ENCODE measurements at regions not wholly inside any gene's neighbourhood (a gene's known extent, or its start where the extent isn't known, plus 50 kb on each side); places are given as distances from the start of the nearest gene placed in this dataset.

DNA sequence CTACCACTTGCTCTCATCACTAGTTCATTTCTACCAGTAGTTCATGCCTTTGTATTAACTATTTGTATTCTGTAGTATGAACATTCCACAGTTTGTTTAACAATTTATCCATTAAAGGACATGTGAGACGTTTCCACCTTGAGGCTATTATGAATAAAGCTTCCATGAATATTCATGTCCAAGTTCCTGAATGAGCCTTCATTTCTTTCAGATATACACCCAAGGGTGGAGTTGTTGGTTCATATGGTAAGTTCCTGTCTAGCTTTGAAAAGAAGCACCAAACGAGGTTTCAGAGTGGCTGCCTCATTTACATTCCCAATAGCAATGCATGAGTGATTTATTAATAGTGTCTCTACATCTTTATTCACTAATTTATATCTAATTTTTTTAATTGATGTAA lies 407.8 kb upstream of the C16orf82 start:
- DNase-seq (ENCODE audit: low read depth): no peak

DNA sequence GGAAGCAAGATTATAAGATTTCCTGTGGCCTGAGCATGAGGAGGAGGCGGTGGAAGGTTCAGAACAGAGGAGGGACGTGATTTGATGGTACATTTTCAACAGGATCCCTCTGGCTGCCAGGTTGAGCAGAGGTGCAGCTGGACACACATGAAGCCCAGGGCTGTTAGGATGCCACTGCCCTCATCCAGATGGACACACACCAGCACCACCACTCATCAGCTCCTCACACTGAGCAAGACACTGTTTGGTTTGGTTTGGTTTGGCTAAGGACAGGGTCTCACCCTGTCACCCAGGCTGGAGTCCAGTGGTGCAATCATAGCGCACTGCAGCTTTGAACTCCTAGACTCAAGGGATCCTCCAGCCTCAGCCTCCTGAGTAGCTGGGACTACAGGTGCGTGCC lies 402.6 kb upstream of the C16orf82 start:
- no peak for DNase-seq (ENCODE audit: low read depth)

DNA sequence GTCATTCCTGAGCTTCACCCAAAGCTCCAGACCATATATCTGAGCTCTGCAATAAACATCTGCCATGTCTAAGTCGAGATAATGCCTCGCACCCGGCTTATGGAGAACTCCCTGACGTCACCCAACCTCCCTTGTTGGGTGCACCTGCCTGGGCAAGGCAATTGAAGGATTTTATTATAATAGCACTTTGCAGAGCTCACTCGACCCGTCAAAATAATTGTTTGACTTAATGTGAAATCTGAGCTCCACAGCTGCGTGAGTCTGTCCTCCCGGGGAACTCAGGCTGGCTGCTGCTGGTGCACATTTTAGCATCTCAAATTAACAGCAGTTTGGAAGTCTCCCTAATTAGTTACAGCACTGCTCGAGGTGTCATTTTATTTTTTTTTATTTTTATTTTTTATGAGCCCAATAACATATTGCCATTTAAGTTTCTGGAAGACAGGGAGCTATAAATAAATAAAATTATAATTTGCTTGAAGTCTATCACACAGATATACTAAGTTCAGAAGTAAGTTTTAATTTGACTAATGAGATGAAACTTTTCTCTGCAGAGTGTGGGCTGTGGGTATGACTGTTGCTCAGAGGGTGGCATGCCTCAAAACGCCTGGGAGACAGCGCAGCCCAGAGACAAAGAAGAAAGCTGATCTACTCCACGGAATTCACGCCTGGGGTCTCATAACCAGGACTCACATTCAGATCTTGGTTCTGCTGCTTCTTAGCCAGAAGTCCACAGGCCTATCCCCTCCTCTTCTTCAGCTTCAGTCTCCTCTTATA lies 401.4 kb upstream of the C16orf82 start:
- DNase-seq (ENCODE audit: low read depth): no peak

DNA sequence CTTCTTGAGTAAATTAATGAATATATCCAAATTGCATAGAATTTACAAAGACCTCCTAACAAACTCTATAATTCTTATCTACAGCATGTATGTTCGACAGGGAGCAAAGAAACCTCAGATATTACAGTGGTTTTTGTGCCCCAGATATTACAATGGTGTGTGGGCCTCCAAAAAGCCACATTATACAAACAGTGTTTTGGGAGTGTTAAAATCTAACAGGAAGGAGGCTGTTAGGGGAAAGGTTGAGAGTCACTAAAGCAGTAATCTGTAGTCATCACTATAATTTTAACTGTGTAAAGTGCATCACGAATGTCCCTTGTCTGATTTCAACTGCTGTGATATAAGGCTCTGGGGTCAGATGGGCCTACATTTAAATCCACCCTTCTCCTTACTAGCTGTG lies 400.2 kb upstream of the C16orf82 start:
- no peak for DNase-seq (ENCODE audit: low read depth)

DNA sequence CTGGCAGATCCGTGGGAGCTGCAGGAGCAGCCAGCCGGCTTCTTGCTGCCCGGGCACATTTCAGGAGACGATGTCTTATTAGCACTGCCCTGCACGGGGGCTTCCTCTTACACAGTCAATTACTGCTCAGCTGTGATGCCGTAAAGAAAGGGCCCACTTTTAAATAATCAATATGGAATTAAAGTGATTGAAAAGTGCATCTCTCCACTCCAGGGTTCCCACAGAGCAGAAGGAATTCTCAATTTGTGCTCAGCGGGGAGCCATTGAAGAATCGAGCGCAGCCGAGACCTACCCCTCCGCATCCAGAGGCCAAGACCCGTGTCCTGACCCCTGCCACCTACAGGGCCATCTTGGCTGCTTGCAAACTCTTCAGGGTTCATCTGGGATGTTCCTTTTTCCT lies 399.4 kb upstream of the C16orf82 start:
- DNase-seq (ENCODE audit: low read depth): no peak

DNA sequence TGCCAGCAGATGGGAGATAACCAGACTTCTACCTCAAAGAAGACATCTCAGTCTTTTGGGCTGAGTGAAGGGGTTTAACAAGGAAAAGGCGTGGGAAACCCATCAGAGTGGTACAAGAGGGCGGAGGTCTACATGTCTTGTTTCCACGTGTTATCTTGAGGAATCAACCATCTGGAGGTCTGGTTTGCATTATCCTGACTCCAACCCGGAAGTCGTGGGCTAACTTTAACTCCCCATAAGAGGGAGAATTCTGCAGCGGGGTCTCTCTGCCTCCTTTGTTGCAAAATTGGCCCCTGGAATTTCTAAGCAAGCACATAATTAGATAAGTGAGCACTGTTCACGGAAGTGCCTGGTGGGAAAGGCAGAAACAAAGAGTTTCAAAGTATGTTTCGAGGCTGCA lies 398.7 kb upstream of the C16orf82 start:
- DNase-seq (ENCODE audit: low read depth): no peak

DNA sequence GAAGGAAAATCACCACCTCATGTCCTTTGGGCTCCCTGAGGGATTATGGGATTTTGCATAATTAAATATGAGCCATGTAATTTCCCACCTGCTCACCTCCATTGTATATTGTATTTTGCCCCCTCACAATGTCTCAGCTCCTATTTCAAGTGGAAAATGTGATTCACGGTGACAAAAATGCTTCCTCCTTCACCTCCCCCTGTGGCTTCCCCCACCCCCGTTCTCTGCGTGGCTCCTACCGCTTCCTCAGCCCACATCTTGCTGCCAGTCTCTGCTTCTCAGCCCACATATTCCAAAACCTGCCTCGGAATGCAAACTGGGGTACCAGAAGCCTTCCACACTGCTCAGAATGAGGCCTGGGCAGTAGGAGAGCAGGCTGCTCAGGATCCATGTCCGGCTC lies 394.5 kb upstream of the C16orf82 start:
- DNase-seq (ENCODE audit: low read depth): no peak

DNA sequence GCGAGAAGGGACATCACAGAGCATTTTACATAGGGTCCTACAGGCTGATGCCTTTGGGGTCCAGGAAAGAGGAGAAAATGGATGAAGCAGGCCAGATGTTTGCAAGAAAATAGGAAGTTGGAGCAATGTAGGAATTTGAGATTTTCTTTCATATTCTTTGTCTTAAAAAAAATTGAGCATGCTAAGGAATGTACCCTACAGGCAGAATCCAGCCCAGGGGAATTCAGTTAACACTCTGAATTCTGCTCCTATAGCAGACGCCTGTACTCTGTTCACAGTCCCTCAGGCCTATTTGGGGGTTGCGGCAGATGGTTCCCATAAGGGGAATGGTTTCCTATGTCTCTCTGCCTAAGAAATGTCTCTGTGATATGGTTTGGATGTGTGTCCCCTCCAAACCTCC lies 393.7 kb upstream of the C16orf82 start:
- no peak for DNase-seq (ENCODE audit: low read depth)

DNA sequence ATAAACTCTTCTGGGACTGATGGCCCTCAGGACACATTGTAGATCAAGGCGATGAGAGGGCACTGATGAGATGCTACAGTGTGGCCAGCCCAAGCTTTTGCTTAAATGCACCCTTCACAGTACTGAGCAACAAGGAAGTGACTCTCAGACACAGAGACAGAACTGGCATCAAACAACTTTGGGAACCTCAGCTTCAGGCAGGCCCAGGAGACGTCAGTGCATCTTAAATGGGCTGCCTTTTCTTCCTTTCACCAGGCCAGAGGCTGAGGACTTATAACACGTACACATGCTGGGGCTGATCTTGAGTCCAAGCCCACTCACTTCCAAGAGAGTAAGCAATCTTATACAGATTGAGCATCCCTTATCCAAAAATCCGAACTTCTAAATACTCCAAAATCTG lies 386.1 kb upstream of the C16orf82 start:
- no peak for DNase-seq (ENCODE audit: low read depth)

DNA sequence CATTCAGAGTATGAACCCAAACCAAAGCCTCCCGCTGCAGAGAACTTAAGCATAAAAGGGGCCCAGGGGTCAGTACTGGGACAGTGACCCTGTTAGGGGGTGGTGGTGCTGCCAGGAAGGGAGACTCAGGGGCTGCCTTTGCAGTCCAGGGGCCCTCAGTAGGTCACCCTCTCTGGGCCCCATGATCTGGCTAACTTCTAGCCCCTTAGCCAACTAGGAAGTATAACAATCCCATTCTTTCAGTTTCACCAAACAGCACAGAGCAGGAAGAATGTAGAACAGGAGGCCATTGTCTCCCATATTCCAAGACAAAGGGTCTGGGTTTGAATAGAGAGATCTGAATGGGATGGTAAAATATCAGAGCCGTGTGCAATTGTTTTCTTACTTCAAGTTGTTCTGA lies 378.6 kb upstream of the C16orf82 start:
- no peak for DNase-seq (ENCODE audit: low read depth)

DNA sequence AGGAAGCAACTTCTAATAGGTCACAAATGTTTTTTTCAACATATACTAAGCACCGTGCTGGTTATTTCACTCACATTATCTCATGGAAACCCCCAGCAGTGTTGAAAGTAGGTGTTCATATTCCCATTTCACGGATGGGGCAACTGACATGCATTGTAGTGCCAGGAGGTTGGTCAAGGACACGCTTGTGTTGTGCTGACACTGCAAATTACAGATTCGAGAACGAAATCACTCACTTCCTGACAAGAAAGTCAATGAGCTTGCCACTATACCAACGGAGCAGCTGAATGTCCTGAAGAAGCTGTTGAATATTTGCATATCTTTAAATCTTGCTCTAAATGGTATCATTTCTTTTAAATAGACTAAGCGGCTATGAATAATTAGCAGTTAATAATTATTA lies 378.0 kb upstream of the C16orf82 start:
- DNase-seq (ENCODE audit: low read depth): no peak

DNA sequence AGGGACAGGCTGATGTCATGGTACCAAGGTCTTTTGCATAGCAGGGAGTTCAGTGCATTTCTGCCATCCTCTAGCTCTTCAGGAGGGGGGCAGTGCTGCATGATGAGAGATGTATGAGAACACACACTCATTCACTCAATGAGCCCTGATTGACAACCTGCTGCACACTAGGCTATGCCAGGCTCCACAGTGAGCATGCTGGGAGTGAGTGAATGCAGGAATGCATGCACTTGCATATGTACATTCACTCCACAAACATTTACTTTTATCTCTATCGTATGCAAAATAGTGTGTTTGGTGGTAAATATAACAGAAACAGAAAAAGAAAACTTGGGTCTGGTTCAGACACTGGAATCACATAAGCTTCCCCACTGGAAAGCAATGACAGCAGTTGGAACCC lies 374.1 kb upstream of the C16orf82 start:
- no peak for DNase-seq (ENCODE audit: low read depth)

DNA sequence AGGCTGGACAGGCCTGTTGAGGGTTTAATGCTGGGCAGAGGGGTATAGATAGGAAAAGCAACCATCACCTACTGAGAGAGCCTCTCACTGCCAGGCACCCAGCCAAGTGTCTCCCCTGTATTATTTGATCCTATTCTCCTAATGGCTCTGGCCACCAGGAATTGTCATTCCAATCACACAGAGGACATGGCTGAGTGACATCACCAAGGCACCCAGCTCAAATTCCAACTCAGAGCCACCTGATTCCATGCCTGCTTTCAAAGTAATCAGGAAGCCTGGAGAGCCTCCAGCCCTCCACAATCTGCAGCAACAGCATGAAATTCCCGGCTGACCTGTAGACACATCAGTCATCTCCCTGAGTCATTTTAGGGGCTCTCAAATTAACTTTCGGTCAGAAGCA lies 368.9 kb upstream of the C16orf82 start:
- DNase-seq (ENCODE audit: low read depth): no peak

DNA sequence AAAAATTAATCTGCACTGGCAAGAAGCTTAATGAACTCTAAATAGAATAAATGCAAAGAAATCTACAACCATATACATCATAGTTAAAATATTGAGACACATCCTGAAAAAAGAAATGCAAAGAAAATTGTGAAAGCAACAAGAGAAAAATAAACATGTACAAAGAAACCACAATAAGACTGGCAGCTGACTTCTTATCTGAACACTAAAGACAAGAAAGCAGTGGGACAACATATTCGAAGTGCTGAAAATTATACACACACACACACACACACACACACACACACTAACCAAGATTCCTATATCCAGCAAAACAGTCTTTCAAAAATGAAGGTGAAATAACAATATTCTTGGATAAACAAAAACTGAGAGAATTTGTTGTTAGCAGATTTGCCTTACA lies 366.5 kb upstream of the C16orf82 start:
- no peak for DNase-seq (ENCODE audit: low read depth)

DNA sequence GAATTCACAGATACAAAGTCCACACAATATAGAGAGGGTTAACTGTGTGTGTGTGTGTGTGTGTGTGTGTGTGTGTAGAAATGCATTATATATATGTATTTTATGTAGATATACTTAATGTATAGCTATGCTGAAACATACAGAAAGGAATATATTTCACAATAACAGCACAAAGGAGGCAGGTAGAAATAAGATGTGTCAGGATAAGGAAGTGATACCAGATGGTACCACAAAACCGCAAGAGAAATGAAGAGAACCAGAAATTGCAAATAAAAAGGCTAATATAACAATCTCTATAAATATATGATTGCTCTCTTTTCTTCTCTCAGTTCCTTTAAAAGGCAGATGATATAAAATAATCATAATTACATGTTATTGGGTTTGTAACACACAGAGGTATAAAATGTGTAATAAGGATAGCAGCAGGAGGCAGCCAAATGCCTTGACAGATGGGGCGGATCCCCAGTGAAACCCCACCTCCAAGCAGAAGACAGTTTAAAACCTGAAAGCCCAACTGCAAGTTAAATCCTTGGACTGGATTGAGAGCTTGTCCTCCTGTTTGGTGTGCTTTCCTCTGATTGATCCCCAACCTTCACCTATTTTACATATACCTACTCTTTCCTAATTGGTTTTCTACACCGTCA lies 365.4 kb upstream of the C16orf82 start:
- no peak for DNase-seq (ENCODE audit: low read depth)

DNA sequence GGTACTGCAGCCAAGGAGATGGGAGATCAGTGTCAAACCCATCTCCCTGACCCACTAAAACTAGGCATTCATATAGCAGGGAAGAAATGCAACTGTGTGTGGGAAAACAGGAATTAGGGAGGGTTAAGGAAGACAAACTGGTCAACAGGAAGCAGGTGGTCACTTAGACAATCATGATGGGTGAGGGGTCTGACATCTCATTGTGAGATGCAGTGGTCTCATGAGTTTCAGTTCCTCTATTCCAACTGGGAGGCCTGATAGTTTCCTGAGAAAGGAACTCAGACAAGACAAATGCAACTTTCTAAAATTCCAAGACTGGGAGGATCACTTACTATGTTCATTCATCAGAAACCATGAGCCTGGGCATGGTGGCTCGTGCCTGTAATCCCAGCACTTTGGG lies 361.4 kb upstream of the C16orf82 start:
- no peak for DNase-seq (ENCODE audit: low read depth)

DNA sequence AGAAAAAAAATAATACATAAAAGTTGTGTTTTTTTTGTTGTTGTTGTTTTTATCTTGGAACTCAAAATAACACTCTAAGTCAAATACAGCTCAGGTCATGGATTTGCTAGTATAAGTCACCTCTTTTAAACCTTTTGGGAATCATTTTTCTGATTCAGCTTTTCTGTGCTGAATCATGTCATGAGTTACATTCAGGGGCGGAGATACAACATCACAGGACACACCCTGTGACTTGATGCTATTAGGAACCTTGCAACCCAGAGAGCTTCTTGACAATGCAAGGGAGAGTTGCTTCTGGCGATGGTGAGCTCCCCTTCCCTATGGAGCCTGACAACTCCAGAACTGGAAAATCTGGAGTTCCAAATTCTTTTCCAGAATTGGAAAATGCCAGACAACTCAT lies 358.3 kb upstream of the C16orf82 start:
- no peak for DNase-seq (ENCODE audit: low read depth)

DNA sequence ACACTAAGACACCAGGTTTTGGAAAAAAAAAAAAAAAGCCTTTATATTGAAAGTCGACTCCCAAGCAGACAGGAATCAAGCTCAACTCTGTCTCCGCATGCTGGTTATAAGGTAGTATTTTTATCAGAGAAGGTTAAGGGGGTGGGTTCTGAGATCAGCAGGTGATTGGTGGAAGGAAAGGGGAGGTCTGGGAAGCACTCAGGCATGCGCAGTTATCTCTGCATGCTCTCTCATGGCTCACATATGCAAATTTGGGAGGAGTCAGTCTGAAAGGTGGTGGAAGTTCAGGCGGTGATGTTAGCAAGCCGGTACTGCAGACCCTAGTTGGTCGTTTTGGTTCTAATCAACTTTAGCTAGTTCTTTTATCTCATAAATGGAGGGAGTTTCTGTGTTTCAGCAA lies 357.6 kb upstream of the C16orf82 start:
- DNase-seq (ENCODE audit: low read depth): no peak

DNA sequence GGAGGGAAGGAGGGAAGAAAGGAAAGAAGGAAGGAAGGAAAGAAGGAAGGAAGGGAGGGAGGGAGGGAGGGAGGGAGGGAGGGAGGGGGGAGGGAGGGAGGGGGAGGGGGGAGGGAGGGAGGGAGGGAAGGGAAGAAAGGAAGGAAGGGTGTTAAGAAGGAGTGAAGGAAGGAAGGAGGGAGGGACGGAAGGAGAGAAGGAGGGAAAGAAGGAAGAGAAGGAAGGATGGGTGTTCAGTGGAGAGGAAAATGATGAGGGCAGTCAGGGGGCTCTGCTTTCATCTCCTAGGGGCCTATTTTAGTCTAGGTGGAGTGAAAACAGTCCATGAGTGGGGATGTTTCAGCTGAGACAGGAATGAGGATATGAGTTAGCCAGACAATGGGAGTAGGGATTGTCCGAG lies 357.0 kb upstream of the C16orf82 start:
- DNase-seq (ENCODE audit: low read depth): no peak

DNA sequence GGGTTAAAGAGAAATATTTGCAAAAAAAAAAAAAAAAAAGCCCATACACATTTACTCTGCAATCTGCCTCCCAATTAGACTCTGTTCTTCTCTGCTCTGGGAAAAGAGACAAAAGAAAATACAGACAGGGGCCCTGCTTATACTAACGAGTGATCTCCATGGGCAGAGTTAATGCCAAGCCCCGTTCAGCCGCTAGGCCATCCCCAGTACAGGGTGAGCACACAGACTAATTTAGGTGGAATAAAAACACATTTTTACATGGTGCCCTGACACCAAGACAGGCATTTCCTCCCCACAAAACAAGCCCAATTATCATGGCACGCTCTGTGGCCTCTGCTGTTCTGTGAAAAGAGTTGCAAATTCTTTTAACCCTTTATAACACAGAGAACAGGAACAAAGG lies 356.3 kb upstream of the C16orf82 start:
- DNase-seq (ENCODE audit: low read depth): no peak

DNA sequence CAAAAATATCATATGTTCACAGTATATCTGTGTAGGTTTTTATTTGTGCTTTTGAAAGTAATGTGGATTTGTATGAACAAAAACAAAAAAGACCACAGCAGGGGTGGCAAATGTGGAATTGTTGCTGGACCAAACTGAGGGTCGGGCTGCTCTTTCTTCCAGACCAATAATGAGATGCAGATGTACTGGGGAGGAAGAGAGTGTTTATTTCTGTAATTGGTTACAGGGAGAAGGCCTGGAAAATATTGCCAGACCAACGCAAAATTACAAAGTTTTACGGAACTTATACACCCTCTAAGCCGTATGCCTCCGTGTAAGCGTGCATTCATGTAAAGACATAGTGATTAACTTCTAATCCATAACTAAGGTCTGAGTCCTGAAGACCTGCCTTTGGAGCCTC lies 353.9 kb upstream of the C16orf82 start:
- no peak for DNase-seq (ENCODE audit: low read depth)

DNA sequence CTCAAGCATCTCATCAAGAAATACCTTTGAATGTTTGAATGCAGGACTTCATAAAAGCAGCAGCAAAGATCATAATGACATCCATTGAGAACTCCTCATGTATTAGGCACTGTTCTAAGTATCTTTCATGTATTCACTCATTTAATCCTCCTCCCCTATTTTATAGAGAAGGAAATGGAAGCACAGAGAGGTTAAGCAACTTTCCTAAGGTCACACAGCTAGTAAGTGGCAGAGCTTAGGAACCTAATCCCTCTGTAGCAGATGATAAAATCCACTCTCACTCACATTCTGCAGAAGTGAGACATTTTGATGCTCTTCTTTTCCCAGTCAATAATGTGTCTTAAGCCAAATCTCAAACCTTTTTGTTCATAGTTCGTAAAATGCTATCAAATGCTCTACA lies 350.8 kb upstream of the C16orf82 start:
- DNase-seq (ENCODE audit: low read depth): no peak

DNA sequence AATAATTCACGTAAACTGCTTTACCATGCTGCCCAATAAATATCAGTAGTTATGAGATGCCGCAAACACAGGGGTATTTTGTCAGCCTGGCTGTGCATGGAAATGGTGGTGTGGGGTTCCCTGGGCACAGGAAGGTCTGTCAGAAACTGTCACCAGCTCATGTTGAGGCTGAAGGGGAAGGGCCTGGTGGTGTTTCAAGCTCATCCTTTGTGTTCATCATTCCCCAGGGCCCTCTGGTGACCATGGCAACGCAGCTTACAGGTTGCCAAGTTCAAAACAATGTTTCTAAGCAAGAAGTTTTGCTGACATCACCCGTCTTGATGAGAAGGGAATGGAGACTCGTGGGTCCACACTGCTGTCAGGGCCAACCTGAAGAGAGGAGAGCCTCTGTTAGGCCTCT lies 348.9 kb upstream of the C16orf82 start:
- DNase-seq (ENCODE audit: low read depth): no peak

DNA sequence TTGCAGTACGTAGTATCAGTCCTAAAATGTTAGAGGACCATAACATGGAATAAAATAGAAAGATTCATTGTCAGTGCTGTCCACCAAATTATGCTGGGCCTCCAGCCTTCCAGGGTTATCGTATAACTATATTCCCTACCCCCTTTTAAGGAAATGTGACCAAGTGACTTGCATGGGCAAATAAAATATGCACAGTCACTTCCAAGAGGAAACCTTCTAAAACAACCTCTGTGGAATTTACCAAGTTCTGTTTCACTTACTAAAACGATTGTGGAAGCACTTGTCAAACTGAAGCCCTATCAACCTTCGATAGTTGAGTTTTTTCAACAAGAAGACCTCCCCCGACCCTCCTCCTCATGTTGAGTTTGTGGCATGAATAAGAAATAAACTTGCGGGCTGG lies 345.4 kb upstream of the C16orf82 start:
- no peak for DNase-seq (ENCODE audit: low read depth)
